NCI-H2171 (cell line): ENCODE measurements at regions not wholly inside any gene's neighbourhood (a gene's known extent, or its start where the extent isn't known, plus 50 kb on each side); places are given as distances from the start of the nearest gene placed in this dataset.
A peak's percentile ranks its signal among the peaks of the same experiment; 100 is the strongest.
"Not testable (repeated sequence)": the region's sequence is repeated elsewhere in the genome, so short reads cannot be mapped to it uniquely, and the experiment has no call there.

ENCODE experiments used
- DNase-seq: peaks from one replicate; lab custom pipeline; 2025; lab: John Stamatoyannopoulos, UW

GRCh38 chr15:87672309-87673288, 583.9 kb downstream of the NTRK3 start:
- DNase-seq = no peak

- DNase-seq = no peak
These were observed 585.2 kb downstream of the NTRK3 start for GRCh38 chr15:87671289-87671688.

GRCh38 chr15:87669846-87670245, 586.7 kb downstream of the NTRK3 start:
- DNase-seq = peak; percentile 6

- DNase-seq = not testable (repeated sequence)
These were observed 587.6 kb downstream of the NTRK3 start for GRCh38 chr15:87668768-87669564.

DNA sequence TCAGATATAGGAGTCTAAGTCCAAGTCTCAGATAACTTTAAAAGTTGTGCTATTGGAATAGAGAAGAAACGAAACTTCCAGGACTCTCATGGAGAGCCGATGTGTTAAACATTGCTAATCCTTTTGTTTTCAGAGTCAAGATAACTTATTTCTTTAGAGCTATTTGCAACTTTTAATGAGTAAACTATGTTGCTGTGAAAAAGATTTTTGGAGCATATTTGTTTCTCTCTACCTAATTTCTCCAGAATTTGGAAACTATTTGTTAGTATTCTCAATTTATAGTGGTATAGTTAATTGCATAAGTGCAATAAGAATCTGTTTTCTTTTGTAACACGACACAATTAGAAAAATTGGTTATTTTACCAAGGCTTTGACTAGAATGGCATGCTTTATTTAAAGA, 588.9 kb downstream of the NTRK3 start:
- no peak for DNase-seq

DNA sequence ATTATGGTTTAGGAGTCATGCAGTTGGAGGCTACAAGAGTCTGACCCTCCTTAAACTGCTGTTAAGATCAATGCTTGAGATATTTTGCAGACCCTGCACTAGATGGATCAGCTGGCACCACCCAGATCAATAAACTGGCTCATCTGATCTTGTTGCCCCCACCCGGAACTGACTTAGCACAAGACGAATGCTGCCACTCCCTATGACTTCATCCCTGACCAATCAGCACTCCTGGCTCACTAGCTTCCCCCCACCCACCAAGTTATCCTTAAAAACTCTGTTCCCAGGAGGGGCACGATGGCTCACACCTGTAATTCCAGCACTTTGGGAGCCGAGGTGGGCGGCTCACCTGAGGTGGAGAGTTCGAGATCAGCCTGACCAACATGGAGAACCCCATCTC, 594.0 kb downstream of the NTRK3 start:
- DNase-seq = no peak

DNA sequence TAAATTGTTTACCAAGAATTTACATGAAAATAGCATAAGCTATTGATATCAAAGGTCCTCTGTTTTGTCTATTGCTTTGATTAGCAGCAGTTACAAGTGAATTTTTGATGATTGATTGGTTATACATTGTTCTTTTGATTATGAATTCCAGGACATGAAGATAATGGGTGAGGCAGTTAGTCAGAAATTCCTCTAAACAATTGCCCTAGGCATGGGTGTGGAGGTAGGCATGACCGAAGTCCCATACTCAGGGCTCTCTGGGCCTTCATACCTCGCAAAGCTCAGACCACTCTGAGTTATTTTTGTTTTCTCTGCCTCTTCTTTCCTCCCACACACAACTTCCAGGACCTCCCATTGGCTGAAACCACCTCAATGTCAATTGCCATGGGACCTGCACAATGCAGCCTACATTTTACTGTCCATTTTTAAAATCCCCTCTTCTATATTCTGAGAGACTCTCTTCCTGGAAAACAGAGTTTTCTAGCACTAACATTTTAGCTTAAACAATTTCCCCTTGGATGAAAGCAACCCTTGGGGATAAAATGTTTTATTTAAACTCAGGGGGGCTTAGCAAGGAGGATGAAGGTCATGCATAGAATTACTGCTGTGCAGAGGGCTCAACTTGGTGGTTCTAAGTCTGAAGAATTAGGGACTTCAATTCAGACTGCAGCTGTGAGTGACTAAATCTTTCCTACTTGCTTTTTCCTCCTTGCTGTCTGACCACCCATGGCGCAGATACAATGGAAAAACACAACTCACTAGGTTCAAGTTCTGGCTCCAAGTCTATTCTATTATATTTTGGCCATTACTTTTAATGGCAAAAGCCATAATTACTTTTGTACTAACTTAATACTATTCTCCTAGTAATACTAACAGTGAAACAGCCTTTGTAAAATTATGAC, 594.8 kb downstream of the NTRK3 start:
- no peak for DNase-seq

DNA sequence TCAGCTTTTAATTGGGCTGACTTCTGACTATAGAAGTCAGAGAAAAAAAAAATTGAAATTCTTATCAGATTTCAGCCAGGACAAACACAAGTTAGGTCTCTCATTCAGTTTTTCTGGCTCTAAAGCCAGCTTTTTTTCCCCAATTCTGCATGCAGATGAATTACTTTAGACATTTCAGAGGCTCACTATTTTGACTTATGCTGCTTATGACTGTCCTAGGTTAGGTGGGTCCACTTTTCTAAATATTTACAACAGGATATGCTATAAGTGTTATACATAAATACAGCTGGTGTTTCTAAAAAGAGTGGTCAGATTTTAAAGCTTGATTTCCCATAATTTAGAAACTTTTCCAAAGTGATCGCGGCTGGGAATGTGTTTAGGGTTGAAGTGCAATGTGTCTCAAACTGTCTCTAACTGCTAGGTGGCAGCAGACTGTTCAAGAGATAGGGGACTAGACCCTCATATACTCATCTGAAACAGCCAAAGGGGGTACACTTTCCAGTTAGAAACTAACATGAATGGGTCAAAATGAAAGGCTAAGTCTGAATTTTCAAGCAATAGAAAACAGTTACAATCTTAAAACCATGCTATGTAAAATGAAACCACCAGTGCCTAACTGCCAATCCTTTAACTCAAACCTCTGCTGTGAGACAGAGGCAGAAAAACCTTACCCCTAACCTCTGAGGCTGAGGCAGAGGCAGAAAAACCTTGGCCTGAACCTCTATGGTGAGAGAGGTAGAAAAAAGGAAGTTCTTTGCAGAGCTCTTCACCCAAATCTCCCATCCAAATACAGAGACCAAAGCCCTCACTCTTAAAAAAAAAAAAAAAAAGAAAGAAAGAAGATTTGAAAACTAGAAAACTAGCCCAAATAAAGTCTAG, 596.0 kb downstream of the NTRK3 start:
- no peak for DNase-seq

- DNase-seq = no peak
These were observed 600.2 kb downstream of the NTRK3 start for GRCh38 chr15:87656372-87656771.

- DNase-seq = no peak
These were observed 602.9 kb downstream of the NTRK3 start for GRCh38 chr15:87653646-87654045.

DNA sequence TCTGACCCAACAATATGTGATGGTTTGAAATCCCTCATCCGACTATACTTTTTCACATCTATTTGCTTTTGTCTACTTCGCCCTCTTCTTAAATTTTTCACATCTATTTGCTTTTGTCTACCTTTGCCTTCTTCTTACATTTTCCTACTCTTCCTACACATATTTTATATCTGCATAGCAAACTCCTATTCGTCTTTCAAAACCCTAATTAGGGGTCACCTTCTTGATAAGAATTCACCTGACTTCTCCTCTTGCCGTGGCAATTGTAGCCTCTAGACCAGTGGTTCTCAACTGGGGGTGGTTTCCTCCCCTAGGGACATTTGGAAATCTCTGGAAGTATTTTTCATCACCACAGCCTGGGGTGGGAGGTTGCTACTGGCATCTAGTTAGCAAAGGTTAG, 607.4 kb downstream of the NTRK3 start:
- DNase-seq = no peak

GRCh38 chr15:87648278-87648677, 608.3 kb downstream of the NTRK3 start:
- no peak for DNase-seq

DNA sequence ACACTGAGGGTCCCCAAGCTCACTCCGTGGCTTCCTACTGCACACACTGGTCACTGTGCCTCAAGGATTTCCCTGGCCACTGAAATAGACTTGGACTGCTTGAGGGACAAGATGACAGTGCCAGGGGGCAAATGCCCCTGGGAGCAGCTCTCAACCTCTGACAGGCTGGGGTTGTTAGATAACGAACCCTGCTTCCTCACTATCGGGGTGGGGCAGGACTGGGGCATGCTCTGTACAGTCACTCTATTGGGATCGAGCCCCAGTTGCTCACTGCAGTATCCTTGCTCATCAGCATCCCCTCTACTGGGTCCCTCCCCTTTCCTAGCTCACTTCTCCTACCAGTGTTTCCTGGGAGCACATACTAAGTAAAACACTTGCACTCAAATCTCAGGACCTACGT, 610.8 kb downstream of the NTRK3 start:
- no peak for DNase-seq

- DNase-seq = not testable (repeated sequence)
These were observed 613.5 kb downstream of the NTRK3 start for GRCh38 chr15:87642997-87643396.

DNA sequence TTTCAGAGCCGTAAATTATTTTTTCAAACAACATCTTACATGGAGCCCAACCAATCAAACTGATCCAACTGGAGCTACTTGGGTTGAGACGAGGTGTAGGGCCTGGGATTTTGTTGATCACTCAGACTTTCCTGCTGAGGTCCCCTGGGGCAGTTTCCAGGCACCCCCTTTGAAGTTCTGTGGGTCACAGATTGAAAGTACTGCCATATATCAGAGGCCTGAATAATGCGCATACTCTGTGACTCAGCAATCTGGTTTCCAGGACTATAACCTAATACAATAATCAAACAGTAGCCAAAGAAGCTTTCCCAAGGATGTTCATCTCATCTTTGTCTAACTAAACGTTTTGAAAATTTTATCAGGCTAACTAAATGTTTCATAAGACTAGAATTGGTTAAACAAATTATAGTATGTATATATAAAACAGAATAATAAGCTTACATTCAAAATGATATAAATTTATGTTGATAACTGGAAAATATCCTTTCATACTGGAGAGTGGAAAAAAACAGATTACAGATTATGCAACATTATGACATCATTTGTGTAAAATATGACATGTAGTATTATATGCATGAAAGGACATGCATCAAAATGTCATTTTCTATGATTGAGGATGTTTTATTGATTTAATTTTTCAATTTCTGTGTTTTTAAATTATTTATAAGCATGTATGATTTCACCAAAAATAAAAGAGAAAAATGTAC, 617.1 kb downstream of the NTRK3 start:
- DNase-seq = no peak

- DNase-seq = no peak
These were observed 617.9 kb downstream of the NTRK3 start for GRCh38 chr15:87638554-87639083.

DNA sequence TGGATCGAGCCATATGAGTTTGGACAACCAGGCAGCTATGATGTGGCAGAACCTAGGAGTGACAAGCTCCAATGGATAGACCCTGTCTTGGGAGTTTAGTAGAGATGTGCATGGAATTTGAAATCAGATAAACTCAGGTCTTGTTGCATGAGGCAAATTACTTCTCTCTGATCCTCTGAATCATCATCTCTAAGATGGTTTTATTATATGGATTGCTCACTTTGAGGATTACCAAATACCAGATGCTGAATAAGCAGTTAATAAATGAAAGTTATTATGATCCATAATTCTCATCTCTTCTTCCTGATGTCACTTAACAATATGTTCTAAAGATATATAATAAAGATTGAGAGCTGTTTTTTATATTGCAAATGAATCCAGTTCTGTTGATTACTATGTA, 622.2 kb downstream of the NTRK3 start:
- DNase-seq = no peak

- DNase-seq = no peak
These were observed 623.0 kb downstream of the NTRK3 start for GRCh38 chr15:87633525-87633924.

DNA sequence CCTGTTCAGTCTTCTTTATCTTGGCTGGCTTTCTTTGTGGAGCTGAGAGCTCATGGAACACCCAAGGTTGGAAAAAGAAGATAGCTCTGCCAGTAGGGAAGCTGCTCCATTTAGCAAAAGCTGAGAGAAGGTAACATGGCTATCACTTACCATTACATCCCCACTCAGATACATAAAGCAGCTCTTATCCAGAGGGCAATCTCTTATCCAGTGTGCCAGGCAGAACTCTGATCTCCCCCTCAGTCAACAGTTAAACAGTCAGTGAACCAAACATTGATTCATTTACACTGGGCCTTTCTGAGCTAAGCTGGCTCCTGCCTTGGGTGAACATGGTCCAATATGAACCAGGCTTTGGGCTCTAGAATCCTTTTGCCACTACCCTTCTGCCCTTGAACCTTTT, 624.2 kb downstream of the NTRK3 start:
- DNase-seq = no peak

DNA sequence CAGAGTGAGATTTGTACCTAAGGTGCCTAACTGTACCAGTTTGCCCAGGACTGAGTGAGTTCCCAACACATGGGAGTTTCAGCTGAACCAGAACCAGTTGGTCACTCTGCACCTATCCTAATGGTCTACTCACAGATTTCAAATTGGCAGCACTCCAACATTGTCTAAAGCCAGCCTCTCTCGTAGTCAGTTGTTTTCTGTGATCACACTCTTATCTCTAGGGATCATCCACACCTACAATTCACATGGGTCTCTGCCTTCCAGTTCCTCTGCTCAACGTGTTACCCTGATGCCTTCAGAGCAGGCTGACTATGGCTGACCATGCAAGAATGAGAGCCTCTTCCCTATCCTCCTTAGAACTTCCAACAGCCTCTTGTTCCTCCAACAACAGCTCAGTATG, 624.8 kb downstream of the NTRK3 start:
- no peak for DNase-seq
